Vagina (tissue), 2 donors: ENCODE measurements at regions not wholly inside any gene's neighbourhood (a gene's known extent, or its start where the extent isn't known, plus 50 kb on each side); places are given as distances from the start of the nearest gene placed in this dataset.

Experiments
- CTCF ChIP-seq, 3 experiments: fragments of 450-650 bp in 2 of 3; fragments of 200-600 bp in 1 of 3; sonication (generic) in 1 of 3; IDR thresholded peaks; one replicate each; pipeline ENCODE4 v1.5.1; 2017 to 2019; ENCODE audit warnings: antibody characterized with exemption in 3 of 3, mild to moderate bottlenecking in 2 of 3, moderate library complexity in 2 of 3
- POLR2AphosphoS5 ChIP-seq, 2 donors: sonication (generic); formaldehyde crosslinking; IDR thresholded peaks; one replicate each; pipeline ENCODE4 v1.9.0; 2017; ENCODE audit warnings: antibody characterized with exemption in 2 of 2, mild to moderate bottlenecking in 2 of 2, low read depth in 1 of 2; ENCODE audit not compliant: insufficient read depth in 1 of 2

- no peak for TF ChIP-seq POLR2AphosphoS5 (IDR thresholded peaks at IDR 0.05; ENCODE audit: insufficient read depth in 1 of 2, low read depth in 1 of 2)
- TF ChIP-seq CTCF (IDR thresholded peaks at IDR 0.05), result no peak
These were observed 545.0 kb downstream of the GABRG1 start for GRCh38 chr4:45578874-45579273.
